A673 (cell line): ENCODE measurements at regions not wholly inside any gene's neighbourhood (a gene's known extent, or its start where the extent isn't known, plus 50 kb on each side); places are given as distances from the start of the nearest gene placed in this dataset.

ENCODE experiments used
- BruUV-seq: library from RNA; stranded (reverse); fragments of 400-500 nt; replicated peaks from 2 replicates; lab custom pipeline; 2021; lab: Mats Ljungman, UMichigan
- CTCF ChIA-PET: fragments of 300-600 bp; sonication (Branson Sonifier 250); formaldehyde crosslinking; loops from one replicate; lab custom pipeline; 2022; ENCODE audit warnings: antibody characterized with exemption; lab: Charles Lee
- POLR2A ChIA-PET: fragments of 300-600 bp; sonication (Branson Sonifier 250); formaldehyde crosslinking; loops from one replicate; lab custom pipeline; 2022; ENCODE audit warnings: antibody characterized with exemption; ENCODE audit not compliant: low non-redundant PET; lab: Charles Lee
- DNase-seq: peaks from one replicate; pipeline ENCODE4 v3.0.0-alpha.2; 2015; ENCODE audit warnings: low spot score
- H3K27ac ChIP-seq: fragments of 200-600 bp; sonication (generic); 2 replicates; pipeline ENCODE4 v1.5.1; 2016; ENCODE audit warnings: mixed run types, low read depth, mild to moderate bottlenecking, mixed read lengths, antibody characterized with exemption, low read length; ENCODE audit not compliant: poor library complexity, severe bottlenecking
- H3K27me3 ChIP-seq: fragments of 200-600 bp; sonication (generic); replicated peaks from 2 replicates; pipeline ENCODE4 v1.6.1; 2017; ENCODE audit warnings: mixed run types, low read depth, mild to moderate bottlenecking, mixed read lengths, antibody characterized with exemption, low read length; ENCODE audit not compliant: insufficient read depth, poor library complexity
- H3K36me3 ChIP-seq: fragments of 200-600 bp; sonication (generic); 2 replicates; pipeline ENCODE4 v1.6.1; 2016; ENCODE audit warnings: mixed run types, mild to moderate bottlenecking, mixed read lengths, antibody characterized with exemption, low read length; ENCODE audit not compliant: insufficient read depth, poor library complexity, severe bottlenecking
- H3K4me1 ChIP-seq: fragments of 200-600 bp; sonication (generic); 2 replicates; pipeline ENCODE4 v1.6.1; 2017; ENCODE audit warnings: mixed run types, mild to moderate bottlenecking, mixed read lengths, antibody characterized with exemption, low read length; ENCODE audit not compliant: insufficient read depth, poor library complexity, severe bottlenecking
- H3K4me3 ChIP-seq: fragments of 200-600 bp; sonication (generic); 2 replicates; pipeline ENCODE4 v1.5.1; 2016; ENCODE audit warnings: low read depth, mixed run types, mild to moderate bottlenecking, mixed read lengths, low read length; ENCODE audit not compliant: poor library complexity, severe bottlenecking
- H3K9me3 ChIP-seq: fragments of 200-600 bp; sonication (generic); 2 replicates; pipeline ENCODE4 v1.6.1; 2016; ENCODE audit warnings: mixed run types, low read depth, mild to moderate bottlenecking, mixed read lengths, antibody characterized with exemption, low read length; ENCODE audit not compliant: poor library complexity, severe bottlenecking
- CTCF ChIP-seq: fragments of 300-800, 200-600 bp; sonication (generic); conservative IDR thresholded peaks from 2 replicates; pipeline ENCODE4 v1.5.1; 2017; ENCODE audit warnings: low read depth, mild to moderate bottlenecking, antibody characterized with exemption, low read length, moderate library complexity, mixed read lengths
- EZH2 ChIP-seq: fragments of 200-600 bp; sonication (generic); IDR thresholded peaks from 2 replicates; pipeline ENCODE4 v1.6.1; 2017; ENCODE audit warnings: borderline replicate concordance, low read depth, mild to moderate bottlenecking, mixed read lengths, antibody characterized with exemption, low read length; ENCODE audit not compliant: poor library complexity, severe bottlenecking
- intact Hi-C: fragments of 100-400 bp; cut with micrococcal nuclease; formaldehyde crosslinking; loops from one replicate; pipeline ENCODE4 v1.10.0; 2022; ENCODE audit not compliant: unreplicated experiment

- intact Hi-C loops = no loop called here
Observed at GRCh38 chr3:107124885-107125284, 252.4 kb upstream of the CCDC54 start.

GRCh38 chr3:107128946-107129345 lies 248.3 kb upstream of the CCDC54 start:
- CTCF ChIA-PET = interaction anchor here (0.7 kb wide), 1 partner anchor 62 kb away, joined by 3 read pairs; no protein-coding TSS in a partner anchor

More at GRCh38 chr3:107124885-107125284, 252.4 kb upstream of the CCDC54 start:
- H3K36me3 ChIP-seq = no peaks in the 10 kb centered on the region
- no peak overlapping the region for H3K27ac ChIP-seq
- no TSS peak for BruUV-seq
- POLR2A ChIA-PET = no interaction called here
- no peaks in the 10 kb centered on the region for H3K9me3 ChIP-seq
- CTCF ChIA-PET = no interaction called here
- no peak for TF ChIP-seq CTCF
- no peak for TF ChIP-seq EZH2
- no peaks in the 10 kb centered on the region for H3K27me3 ChIP-seq
- H3K4me1 ChIP-seq = no peaks in the 10 kb centered on the region
- H3K4me3 ChIP-seq = no peak overlapping the region
- peak; percentile 42 for DNase-seq

GRCh38 chr3:107130089-107130700 lies 247.0 kb upstream of the CCDC54 start:
- H3K27me3 ChIP-seq = no peaks in the 10 kb centered on the region
- TF ChIP-seq CTCF (no peak), EZH2 (no peak)
- BruUV-seq = no TSS peak
- ChIA-PET POLR2A (no interaction called here), CTCF (no interaction called here)
- no peaks in the 10 kb centered on the region for H3K36me3 ChIP-seq
- H3K4me3 ChIP-seq = no peak overlapping the region
- no peaks in the 10 kb centered on the region for H3K9me3 ChIP-seq
- H3K27ac ChIP-seq = no peak overlapping the region
- intact Hi-C loops = no loop called here
- DNase-seq = no peak
- H3K4me1 ChIP-seq = no peaks in the 10 kb centered on the region

More at GRCh38 chr3:107128946-107129345, 248.3 kb upstream of the CCDC54 start:
- H3K4me3 ChIP-seq = no peak overlapping the region
- H3K9me3 ChIP-seq = no peaks in the 10 kb centered on the region
- TF ChIP-seq CTCF = no peak
- TF ChIP-seq EZH2 = no peak
- no peak overlapping the region for H3K27ac ChIP-seq
- H3K4me1 ChIP-seq = no peaks in the 10 kb centered on the region
- no peaks in the 10 kb centered on the region for H3K27me3 ChIP-seq
- intact Hi-C loops = no loop called here
- DNase-seq = peak; percentile 41
- no TSS peak for BruUV-seq
- no peaks in the 10 kb centered on the region for H3K36me3 ChIP-seq
- POLR2A ChIA-PET = no interaction called here
